ENCODE measurements at regions not wholly inside any gene's neighbourhood (a gene's known extent, or its start where the extent isn't known, plus 50 kb on each side); places are given as distances from the start of the nearest gene placed in this dataset.

DNA sequence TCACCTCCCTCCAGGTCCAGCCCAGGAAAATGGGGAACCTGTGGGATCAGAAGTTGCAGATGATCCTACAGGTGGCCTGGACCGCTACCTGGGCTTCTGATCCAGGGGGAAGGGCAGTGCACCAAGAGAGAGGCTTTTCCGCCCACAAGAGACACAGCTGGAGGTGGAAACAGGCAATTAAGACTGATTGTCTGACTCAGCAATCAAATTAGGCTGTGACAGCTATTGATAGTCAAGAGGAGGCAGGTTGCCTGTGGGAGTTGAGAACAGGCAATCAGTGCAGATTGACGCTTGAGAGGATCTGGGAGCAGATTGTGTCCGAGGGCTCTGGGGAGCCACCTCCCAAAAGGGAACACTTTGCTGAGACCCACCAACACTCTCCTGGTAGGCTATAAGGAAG lies 71.1 kb upstream of the SLC44A1 start:
- Histone ChIP-seq H3K4me3 (no peak overlapping the region), H3K4me1 (replicated peaks in 1 of 2; ENCODE audit: control insufficient read depth in 2 of 2, insufficient read depth in 2 of 2, low read length in 2 of 2) (no peaks in the 10 kb centered on the region), H4K20me1 (replicated peaks; ENCODE audit: control insufficient read depth, insufficient read depth, low read length) (no peaks in the 10 kb centered on the region), H2AFZ (ENCODE audit: low read depth, low read length) (no peak overlapping the region), H3K9me3 (replicated peaks; ENCODE audit: control insufficient read depth, insufficient read depth, low read depth, low read length) (no peaks in the 10 kb centered on the region), H3K36me3 (ENCODE audit: control insufficient read depth, insufficient read depth, low read length) (no peaks in the 10 kb centered on the region), H3K27me3 (ENCODE audit: control insufficient read depth in 2 of 2, insufficient read depth in 2 of 2, low read length in 2 of 2) (no peaks in the 10 kb centered on the region), H3K4me2 (ENCODE audit: insufficient read depth, low read length) (no peak overlapping the region), H3K79me2 (ENCODE audit: control insufficient read depth, insufficient read depth, low read length) (no peaks in the 10 kb centered on the region), H3K9me1 (ENCODE audit: control insufficient read depth, insufficient read depth, low read length) (no peaks in the 10 kb centered on the region), H3K9ac (ENCODE audit: insufficient read depth in 1 of 2, low read depth in 2 of 2, low read length in 2 of 2) (no peak overlapping the region), H3K27ac (ENCODE audit: extremely low read depth, low read depth, low read length) (no peak overlapping the region)
- DNase-seq (ENCODE audit: extremely low read depth in 1 of 4, low spot score in 3 of 4): no peak
- in situ Hi-C loops (cut with MboI) (no loop called here), intact Hi-C loops (cut with micrococcal nuclease) (no loop called here)
- no peak for ATAC-seq
- no peak for FAIRE-seq
- ChIA-PET CTCF (ENCODE audit: low intra/inter-chr PET ratio) (no interaction called here), POLR2A (no interaction called here)
- no TSS peak for BruUV-seq (replicated peaks)
- TF ChIP-seq ZNF764 (CRISPR knock-in tag; IDR thresholded peaks at IDR 0.05; ENCODE audit: low read depth): no peak
- TF ChIP-seq, protein P1, sequence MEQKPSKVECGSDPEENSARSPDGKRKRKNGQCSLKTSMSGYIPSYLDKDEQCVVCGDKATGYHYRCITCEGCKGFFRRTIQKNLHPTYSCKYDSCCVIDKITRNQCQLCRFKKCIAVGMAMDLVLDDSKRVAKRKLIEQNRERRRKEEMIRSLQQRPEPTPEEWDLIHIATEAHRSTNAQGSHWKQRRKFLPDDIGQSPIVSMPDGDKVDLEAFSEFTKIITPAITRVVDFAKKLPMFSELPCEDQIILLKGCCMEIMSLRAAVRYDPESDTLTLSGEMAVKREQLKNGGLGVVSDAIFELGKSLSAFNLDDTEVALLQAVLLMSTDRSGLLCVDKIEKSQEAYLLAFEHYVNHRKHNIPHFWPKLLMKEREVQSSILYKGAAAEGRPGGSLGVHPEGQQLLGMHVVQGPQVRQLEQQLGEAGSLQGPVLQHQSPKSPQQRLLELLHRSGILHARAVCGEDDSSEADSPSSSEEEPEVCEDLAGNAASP (IDR thresholded peaks at IDR 0.05): no peak
- no peak for TF ChIP-seq ZNF146 (CRISPR knock-in tag; IDR thresholded peaks at IDR 0.05; ENCODE audit: unreplicated experiment)
- TF ChIP-seq EP300 (IDR thresholded peaks at IDR 0.05; ENCODE audit: low read length): no peak
- TF ChIP-seq YBX1 (IDR thresholded peaks at IDR 0.05): no peak
- TF ChIP-seq GABPA (tag; conservative IDR thresholded peaks at IDR 0.05; ENCODE audit: low read depth): no peak
- TF ChIP-seq, protein P2, sequence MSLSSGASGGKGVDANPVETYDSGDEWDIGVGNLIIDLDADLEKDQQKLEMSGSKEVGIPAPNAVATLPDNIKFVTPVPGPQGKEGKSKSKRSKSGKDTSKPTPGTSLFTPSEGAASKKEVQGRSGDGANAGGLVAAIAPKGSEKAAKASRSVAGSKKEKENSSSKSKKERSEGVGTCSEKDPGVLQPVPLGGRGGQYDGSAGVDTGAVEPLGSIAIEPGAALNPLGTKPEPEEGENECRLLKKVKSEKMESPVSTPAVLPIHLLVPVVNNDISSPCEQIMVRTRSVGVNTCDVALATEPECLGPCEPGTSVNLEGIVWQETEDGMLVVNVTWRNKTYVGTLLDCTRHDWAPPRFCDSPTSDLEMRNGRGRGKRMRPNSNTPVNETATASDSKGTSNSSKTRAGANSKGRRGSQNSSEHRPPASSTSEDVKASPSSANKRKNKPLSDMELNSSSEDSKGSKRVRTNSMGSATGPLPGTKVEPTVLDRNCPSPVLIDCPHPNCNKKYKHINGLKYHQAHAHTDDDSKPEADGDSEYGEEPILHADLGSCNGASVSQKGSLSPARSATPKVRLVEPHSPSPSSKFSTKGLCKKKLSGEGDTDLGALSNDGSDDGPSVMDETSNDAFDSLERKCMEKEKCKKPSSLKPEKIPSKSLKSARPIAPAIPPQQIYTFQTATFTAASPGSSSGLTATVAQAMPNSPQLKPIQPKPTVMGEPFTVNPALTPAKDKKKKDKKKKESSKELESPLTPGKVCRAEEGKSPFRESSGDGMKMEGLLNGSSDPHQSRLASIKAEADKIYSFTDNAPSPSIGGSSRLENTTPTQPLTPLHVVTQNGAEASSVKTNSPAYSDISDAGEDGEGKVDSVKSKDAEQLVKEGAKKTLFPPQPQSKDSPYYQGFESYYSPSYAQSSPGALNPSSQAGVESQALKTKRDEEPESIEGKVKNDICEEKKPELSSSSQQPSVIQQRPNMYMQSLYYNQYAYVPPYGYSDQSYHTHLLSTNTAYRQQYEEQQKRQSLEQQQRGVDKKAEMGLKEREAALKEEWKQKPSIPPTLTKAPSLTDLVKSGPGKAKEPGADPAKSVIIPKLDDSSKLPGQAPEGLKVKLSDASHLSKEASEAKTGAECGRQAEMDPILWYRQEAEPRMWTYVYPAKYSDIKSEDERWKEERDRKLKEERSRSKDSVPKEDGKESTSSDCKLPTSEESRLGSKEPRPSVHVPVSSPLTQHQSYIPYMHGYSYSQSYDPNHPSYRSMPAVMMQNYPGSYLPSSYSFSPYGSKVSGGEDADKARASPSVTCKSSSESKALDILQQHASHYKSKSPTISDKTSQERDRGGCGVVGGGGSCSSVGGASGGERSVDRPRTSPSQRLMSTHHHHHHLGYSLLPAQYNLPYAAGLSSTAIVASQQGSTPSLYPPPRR (CRISPR knock-in tag; IDR thresholded peaks at IDR 0.05; ENCODE audit: borderline replicate concordance): no peak
- no peak for TF ChIP-seq TCFL5 (CRISPR knock-in tag; conservative IDR thresholded peaks at IDR 0.05)
- no peak for TF ChIP-seq TAF7 (tag; IDR thresholded peaks at IDR 0.05)
- no peak for TF ChIP-seq ZNF347 (CRISPR knock-in tag; IDR thresholded peaks at IDR 0.05; ENCODE audit: low read depth)
- no peak for TF ChIP-seq ZKSCAN3 (CRISPR knock-in tag; IDR thresholded peaks at IDR 0.05)
- TF ChIP-seq ZBTB2 (IDR thresholded peaks at IDR 0.05): no peak
- no peak for TF ChIP-seq CREM (IDR thresholded peaks at IDR 0.05; ENCODE audit: low read depth)
- TF ChIP-seq TAF15 (IDR thresholded peaks at IDR 0.05; ENCODE audit: low read depth, low read length): no peak
- TF ChIP-seq, protein P3, sequence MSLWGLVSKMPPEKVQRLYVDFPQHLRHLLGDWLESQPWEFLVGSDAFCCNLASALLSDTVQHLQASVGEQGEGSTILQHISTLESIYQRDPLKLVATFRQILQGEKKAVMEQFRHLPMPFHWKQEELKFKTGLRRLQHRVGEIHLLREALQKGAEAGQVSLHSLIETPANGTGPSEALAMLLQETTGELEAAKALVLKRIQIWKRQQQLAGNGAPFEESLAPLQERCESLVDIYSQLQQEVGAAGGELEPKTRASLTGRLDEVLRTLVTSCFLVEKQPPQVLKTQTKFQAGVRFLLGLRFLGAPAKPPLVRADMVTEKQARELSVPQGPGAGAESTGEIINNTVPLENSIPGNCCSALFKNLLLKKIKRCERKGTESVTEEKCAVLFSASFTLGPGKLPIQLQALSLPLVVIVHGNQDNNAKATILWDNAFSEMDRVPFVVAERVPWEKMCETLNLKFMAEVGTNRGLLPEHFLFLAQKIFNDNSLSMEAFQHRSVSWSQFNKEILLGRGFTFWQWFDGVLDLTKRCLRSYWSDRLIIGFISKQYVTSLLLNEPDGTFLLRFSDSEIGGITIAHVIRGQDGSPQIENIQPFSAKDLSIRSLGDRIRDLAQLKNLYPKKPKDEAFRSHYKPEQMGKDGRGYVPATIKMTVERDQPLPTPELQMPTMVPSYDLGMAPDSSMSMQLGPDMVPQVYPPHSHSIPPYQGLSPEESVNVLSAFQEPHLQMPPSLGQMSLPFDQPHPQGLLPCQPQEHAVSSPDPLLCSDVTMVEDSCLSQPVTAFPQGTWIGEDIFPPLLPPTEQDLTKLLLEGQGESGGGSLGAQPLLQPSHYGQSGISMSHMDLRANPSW (CRISPR knock-in tag; IDR thresholded peaks at IDR 0.05): no peak
- 0% methylated on average over 4 of the region's 4 CpGs for WGBS (ENCODE audit: insufficient coverage, low coverage, missing lambda C conversion rate)

Measured in K562 (cell line).